Activated CD8-positive, alpha-beta memory T cell treated with anti-CD3 and anti-CD28 coated beads, Interleukin-2, amount 50 U/mL, for 4 hours (primary cell): ENCODE measurements at regions not wholly inside any gene's neighbourhood (a gene's known extent, or its start where the extent isn't known, plus 50 kb on each side); places are given as distances from the start of the nearest gene placed in this dataset.
"Not testable (repeated sequence)": the region's sequence is repeated elsewhere in the genome, so short reads cannot be mapped to it uniquely, and the experiment has no call there.

Experiments
- DNase-seq: peaks from one replicate; pipeline ENCODE4 v3.0.0-alpha.2; 2020

DNA sequence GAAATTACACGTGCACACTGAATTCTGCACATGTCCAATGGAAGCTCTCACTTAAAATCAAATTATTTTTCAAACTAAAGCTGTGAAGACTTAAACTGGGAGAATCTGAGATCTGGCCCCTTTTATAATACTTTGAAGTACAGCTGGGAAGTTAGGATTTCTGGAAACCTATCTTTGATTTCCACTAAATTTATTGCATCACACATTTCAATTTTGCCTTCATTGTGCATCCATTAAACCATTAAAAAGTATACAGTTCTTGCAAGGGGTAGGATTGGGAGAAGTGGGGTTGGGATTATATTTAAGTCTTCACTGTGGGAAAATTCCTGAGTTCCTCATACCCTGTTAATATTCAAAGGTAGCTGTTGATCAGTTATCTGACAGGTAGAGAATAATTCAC lies 1229.6 kb upstream of the ZEB2 start:
- no peak for DNase-seq

DNA sequence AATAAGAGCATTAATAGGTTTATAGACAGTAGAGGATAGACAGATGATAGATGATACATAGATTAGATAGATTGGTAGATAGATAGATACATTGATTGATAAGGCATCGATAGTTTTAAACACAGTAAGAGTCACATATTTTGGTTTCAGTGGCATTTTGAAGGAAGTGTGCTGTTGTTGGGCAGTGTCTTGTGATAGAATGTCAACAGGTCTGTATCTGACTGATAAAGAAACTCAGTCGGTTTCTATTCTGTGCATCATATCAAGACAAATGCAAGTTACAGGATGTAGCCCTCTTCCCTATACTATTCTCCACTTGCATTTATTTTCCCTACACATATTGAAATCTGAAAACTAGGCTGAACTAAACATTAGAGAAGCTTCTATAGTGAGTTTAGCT lies 1229.0 kb upstream of the ZEB2 start:
- DNase-seq: no peak

DNA sequence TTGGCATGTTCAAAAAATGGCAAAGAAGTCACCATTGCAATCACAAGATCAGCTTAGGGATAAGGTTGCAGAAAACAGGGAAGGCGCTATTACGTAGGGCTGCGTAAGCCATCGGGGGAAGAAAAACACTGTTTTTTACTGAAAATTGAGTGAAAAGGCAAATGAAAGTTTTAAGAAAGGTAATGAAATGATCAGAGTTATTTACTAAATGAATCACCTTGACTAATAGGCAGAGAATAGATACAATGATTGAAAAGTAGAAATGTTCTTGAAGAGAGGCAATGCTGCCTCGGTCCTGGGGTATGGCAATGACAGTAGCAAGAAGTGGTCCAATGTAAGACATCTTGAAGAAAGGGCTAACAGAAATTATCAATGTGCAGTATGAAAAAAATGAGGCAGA lies 1227.8 kb upstream of the ZEB2 start:
- no peak for DNase-seq

DNA sequence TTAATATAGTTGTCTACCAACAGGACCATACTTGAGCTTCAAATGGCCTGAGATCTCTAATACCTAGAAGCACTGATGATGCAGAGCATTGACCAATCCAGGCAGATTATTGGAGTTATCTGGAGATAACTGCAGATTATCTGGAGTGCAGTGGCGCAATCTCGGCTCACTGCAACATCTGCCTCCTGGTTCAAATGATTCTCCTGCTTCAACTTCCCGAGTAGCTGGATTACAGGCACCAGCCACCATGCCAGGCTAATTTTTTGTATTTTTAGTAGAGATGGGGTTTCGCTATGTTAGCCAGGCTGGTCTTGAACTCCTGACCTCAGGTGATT lies 1225.4 kb upstream of the ZEB2 start:
- DNase-seq: not testable (repeated sequence)

DNA sequence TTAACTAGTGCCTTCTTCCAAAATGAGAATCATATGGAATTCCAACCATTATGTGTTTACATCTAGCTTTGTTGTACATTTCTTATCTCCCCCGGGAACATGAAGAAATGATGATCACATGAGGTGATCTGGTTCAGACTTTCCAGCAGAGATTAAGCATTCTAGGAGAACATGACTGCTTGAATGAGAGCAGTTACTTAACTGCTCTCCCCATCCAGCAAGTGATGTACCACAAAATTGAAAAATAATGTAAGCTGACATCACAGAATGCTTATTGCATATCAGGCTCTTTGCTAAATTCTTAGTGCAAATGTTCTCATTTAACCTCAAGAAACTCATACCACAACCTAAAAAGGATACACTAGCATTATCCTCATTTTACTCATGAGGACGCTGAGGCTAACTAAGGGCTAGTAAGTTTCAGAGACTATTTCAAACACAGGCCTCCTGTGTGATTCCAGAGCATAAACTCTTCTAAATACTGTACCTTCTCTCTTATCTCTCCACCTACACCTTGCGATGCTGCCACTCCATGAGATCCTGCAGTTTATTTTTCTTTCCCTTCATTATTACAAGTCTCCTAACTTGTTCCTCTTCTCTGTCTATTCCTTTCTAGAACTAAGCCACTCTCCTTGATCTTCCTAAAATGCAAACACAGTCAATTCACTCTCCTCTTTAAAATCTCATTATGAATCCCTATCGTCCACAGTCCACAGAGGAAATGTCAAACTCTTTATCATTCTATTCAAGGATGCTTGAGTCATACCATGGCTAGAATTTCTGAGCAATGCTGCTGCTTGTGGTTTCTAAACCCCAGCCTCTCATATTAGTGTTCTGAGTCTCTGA lies 1224.8 kb upstream of the ZEB2 start:
- no peak for DNase-seq

DNA sequence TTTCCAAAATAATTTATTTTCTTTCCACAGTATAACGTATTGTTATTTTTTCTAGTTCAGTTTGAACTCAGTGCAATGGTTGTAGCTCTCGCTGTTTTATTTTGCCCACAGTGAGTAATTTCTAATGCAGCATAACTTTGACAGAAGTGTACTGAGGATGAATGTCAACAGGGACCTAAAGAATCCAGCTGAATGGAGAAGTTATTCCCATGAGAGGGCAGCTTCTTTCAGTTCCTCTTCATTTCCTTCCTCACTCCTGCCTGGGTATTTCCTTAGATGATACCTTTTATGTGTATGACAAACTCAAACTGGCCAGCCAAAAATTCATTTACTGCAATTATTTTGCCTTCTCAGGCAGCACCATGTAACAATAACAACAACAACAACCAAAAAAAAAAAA lies 1223.1 kb upstream of the ZEB2 start:
- no peak for DNase-seq

DNA sequence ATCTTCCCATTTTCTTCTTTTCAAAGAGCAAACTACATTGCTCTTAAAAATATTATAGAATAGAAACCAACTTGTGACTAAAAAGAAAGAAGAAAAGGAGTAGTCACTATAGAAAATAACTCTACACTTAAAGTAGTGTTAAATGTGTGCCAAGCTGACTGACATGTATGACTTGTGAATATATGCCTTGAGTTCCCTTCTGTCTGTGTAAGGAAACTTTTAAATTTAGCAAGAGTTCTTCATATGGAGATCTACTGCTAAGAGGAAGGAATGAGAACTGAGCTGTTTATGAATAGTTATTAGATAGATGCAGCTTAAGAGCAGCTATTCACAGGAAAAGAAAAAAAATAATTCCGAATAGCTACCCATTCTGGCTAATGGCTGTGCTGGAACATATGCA lies 1221.7 kb upstream of the ZEB2 start:
- DNase-seq: no peak

DNA sequence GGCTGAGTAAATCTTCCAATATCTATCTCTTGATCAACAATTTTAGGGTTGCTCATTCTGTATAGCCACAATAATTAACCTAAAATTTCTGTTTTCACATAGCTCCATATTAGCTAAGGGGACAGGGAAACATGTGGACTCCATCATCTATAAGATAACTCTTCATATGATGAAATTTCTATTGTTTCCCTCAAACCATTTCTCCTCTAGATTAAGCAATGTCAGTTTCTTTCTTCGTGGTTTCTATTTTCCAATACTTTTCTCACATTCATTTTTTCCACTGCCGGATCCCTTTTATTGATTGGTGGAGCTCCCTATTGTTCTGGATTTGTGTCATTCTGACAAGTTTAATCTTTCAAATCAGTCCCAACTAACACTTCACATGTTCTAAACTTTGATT lies 1221.3 kb upstream of the ZEB2 start:
- no peak for DNase-seq

DNA sequence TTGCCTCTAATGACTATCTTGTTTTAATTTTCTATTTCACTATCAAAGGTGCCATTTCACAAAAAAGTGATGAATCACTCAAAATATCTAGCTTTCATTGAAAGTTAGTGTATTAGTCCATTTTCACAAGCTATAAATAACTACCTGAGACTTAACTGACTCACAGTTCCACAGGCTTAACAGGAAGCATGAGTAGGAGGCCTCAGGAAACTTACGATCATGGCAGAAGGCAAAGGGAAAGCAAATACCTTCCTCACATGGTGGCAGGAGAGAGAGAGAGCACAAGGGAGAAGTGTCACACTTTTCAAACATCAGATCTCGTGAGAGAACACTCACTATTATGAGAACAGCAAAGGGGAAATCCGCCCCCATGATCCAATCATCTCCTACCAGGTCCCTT lies 1220.4 kb upstream of the ZEB2 start:
- DNase-seq: no peak

DNA sequence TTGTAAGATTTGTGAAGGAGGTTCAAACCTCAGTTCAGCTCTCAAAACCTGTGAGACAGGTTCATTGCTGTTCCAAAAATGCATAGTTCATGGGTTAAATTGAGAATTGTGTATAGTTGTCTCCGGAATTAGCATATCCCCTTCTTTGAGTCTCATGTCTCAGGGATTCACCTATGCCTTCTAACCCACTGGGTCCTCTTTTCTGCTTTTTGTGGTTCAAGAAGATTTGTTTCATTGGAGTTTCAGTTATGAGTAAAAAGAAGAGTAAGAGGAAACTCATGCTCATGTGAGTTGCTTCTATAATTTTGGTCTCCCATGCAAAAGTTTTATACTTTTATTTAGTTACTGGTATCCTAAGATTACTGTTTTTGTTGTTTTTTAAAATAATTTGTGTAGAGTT lies 1219.8 kb upstream of the ZEB2 start:
- no peak for DNase-seq

DNA sequence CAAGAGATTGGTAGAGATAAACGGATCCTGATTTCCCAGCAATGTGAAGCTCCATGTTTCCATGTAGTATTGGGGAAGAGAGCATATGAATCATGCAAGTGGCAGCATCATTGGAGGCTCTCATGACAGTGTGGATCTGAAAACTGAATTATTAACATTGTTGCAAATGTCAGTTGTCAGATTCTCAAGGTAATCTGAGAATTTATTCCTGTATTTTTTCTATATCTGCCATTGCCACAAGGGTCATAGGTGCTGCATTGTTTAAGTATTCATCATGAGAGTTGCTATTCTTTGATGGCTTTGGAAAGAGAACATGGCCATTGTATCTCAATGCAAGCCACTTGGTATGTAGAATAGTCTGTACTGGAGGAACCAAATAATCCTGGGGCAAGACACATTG lies 1217.0 kb upstream of the ZEB2 start:
- no peak for DNase-seq

DNA sequence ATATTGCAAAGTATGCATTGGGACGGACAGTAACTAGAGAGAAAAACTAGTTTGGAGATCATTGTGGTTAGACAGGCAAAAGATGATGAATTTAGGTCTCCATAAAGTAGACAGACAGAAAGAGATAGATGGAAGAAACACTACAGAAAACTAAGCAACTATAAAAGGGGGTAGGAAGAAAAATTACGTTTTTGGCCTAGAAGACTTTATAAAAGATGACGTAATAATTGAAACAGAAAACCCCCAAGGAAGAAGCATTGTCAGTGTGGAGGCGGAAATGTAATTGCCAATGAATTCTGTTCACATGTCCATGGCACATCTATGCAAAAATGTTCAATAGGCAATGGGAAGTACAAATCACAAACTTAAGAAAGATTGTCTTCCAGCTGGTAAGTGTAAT lies 1211.5 kb upstream of the ZEB2 start:
- DNase-seq: no peak

DNA sequence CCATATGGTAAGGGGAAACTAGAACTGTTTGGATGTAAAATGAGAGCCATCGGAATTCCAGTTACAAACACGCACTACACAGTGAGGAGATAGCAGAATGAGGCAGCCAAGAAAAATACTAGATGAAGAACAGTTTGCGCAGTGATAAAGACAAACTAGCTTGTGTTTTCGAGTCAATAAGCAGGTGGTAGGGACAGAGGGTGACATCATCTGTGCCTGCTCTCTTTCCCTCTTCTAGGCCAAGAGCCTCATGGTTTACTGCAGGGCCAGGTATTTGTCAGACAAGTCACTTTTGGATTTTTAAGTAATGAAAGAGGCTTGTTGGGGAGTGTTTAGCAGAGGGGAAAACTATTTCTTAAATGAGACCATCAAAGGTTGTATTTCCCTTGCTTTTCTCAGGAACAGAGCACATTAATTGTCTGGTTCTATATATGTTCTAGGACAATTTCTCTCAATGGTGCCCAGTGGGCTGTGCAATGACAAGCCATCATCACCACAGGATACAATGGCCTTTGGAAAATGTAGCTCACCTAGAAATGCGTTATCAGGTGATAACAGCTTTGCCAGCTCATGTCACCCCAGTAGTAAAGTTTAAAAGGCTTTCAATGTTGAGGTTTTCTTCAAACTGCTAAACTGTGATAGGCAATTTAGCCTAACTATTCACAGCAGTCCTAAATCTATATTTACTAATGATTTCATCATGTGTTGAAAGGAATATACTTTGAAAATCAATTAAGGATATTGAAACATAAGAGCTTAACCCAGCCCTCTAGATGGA lies 1210.3 kb upstream of the ZEB2 start:
- no peak for DNase-seq

DNA sequence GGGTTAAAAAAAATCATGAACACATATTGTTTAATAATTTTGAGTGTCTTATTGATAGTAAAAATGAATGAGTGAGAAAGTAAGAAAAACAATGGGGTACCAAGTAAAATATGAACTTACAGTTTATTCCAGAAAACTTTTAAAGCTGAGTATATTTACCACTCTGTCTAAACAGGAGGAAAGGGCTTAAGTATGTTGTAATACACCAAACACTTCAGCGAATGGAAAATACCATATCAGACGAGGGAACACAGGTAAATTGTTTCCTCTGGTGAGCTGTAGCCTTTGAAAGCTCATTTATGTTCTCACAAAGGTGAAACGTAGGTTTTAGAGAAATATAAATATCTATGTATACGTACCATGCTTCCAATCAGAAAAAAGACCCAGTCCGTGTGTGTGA lies 1209.6 kb upstream of the ZEB2 start:
- no peak for DNase-seq

DNA sequence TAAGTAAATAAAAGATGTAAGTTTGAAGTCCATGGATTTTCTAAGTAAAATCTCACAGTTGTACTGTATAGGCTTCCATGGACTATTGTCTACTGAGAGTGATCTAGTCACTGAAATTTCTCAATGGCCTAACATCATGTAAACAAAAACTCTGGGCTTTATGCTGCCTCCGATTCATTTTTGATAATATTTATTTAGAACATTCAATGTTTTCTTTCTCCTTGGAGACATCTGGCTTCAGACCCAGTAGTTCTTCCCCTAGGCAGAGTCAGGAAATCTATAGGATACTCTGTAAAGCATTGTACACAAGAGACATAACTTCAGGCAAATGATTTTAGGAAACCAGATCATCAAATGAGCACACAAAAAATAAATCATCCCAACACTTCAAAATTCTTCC lies 1208.6 kb upstream of the ZEB2 start:
- no peak for DNase-seq

DNA sequence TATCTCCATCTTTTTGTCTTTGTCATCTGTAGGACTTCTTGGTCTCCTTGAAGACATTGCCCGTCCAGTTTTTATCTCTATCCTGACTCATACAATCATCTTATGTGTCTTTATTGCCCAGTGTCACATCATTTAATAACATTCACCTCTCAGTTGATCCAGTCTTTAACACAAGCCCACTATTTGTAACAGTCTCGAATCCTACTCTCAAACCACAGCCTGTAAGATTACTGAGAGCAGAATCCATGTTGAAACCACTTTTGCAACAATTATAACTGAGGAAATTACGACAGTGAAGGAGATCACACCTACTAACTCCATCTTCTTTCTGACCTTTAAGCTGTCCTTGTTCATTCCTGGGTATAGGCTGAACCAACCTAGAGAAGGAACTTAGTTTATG lies 1206.0 kb upstream of the ZEB2 start:
- DNase-seq: no peak

DNA sequence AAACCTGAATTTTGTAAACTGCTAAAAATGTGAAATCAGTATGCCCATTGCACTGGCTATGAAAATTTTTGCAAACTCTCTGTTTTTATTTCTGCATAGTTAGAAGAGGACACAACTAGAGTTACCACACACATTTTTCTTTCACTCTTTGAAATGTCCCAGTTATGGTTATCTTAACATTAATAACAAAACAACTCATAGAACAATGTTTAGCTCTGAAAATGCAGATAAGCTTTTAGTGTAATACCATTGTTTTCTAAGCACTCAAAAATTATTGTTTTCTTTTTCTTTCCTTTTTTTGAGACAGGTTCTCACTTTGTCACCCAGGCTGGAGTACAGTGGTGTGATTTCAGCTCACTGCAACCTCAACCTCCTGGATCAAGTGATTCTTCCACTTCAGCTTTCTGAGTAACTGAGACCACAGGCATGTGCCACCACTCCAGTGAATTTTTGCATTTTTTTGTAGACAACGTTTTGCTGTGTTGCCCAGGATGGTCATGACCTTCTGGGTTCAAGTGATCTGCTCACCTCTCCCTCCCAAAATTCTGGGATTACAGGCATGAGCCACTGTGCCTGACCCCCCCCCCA lies 1204.5 kb upstream of the ZEB2 start:
- no peak for DNase-seq

DNA sequence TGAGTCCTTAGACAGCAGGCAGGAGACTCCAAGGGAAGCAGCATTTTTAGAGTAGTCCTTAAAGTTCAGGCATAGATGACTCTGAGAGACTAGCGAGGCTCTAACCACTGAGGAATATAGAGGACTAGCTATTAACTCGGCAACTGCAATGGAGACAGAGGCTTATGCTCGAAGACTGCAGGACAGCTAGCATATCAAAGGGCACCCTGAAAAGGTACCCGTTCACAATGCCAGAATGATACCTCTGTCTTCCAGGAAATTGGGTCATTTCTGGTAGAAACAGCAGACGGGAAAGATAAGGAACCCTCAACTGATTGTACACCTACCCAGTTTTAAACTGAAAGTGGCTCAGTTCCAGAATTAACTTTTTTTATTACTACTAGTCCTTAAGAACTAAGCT lies 1204.0 kb upstream of the ZEB2 start:
- no peak for DNase-seq

DNA sequence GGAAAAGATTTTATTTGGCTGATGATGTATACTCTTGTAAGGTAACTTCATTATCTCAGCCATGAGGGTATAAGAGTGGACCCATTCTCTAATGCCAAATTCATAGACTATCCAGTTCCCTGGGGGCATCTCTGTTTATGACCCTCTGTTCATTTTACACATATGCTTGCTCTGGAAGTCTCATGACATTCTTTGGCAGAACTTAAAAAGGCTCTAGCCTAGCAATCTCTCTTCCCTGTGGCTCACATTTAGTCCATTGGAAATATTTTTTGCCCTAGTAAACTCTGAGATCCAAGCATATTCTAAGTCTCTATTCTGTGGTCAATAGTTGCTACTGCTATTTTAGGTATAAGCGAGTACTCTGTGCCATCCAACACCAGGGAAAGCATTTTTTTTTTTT lies 1201.8 kb upstream of the ZEB2 start:
- DNase-seq: no peak

DNA sequence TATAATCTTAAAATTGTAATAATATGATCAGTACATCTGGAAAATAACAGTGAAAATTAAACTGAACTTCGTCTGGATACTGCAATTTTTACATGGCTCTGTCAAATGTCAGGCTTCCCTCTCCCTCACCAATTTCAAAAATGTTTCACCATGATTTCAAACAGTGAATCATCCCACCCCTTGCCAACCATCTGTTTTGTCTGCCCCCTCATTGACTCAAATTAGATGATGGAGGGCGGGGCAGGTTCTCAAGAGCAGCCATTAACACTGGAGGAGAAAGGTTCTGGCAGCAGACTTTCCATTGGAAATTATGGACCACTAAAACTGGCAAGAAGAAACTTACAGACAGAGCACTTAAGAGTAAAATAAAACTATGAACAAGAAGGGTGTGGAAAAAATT lies 1195.7 kb upstream of the ZEB2 start:
- no peak for DNase-seq

DNA sequence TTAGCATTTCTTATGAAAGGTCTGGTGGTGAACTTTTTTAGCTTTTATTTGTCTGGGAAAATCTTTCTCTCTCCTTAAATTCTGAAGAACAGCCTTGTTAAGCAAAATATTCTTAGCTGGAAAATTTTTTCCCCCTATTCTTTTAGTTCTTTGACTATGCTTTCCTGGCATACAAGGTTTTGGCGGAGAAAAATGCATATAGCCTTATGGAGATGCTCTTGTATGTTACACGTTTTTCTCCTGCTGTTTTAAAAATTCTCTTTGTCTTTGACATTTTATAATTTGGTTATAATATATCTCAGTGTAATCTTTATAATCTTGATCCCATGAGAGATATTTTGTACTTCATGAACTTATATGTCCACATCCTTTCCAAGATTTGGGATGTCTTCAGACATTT lies 1190.4 kb upstream of the ZEB2 start:
- DNase-seq: no peak

DNA sequence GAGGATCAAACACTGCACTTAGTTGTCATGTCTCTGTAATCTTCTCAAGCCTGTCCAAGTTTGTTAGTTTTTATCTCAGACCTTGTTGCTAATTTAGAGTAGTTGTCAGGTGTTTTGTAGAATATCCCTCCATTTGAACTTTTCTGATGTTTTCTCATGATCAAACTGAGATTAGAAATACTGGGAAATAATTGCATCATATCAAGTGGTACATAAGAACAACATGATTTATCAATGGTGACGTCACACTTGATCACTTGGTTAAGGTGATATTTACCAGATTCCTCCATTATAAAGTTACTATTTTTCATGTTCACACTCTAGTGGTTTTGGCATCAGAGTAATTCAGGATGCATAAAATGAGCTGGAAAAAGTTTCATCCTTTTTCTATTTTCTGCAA lies 1182.4 kb upstream of the ZEB2 start:
- DNase-seq: no peak

DNA sequence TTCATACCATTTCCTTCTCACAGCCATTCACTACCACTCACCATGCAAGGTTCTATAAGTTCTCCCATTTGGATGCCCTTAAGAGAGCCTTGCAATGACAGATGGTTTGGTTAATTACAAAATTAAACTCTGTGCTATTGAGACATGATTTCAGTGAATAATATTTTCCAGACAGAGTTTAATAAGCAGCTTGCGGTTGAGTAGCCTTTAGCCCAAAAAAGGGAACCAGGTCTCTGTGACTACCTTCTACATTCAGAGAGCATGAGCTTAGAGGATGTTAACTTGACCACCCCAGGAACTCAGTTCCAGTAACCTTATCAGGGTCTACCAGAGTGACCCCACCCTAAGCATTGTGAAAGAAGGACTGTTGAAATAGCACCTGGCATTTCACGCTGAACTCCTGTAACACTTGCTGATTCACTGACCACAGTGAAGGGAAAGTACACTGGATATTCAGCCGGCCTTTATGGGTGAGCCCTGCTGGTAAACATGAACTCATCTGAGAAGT lies 1173.1 kb upstream of the ZEB2 start:
- DNase-seq: no peak

DNA sequence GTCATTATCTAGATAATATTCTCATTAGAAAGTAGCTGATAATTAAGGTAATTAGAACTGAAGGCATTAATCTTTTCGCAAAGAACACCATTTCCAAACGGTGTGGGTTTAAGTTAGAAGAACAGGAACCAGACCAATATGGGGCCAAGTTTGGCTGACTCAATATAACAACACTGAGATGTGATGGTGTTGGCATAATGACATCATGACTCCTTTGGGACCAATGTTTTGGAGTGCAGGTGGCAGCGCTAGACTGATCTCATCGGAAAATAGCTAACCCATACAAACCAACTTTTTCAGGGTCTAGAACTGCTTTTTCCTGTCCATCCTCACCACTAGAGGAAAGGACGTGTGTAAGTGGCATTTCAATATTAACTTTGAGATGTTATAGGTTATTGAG lies 1171.7 kb upstream of the ZEB2 start:
- no peak for DNase-seq
